HCT116 (cell line): ENCODE measurements at regions not wholly inside any gene's neighbourhood (a gene's known extent, or its start where the extent isn't known, plus 50 kb on each side); places are given as distances from the start of the nearest gene placed in this dataset.
A peak's percentile ranks its signal among the peaks of the same experiment; 100 is the strongest.

ENCODE experiments used
- ATAC-seq: fragments of 200-7000 bp; cut with Tn5 transposase; 2 replicates; pipeline ENCODE4 v1.9.1; 2020; ENCODE audit warnings: mild to moderate bottlenecking, moderate library complexity
- BruUV-seq: library from RNA; stranded (reverse); fragments of 400-500 nt; replicated peaks from 2 replicates; lab custom pipeline; 2021; lab: Mats Ljungman, UMichigan
- CTCF ChIA-PET: fragments of 300-600 bp; sonication (Branson Sonifier 250); formaldehyde crosslinking; loops from one replicate; lab custom pipeline; 2021; ENCODE audit warnings: antibody characterized with exemption; lab: Charles Lee
- POLR2A ChIA-PET: fragments of 300-600, 350-600 bp; sonication (Branson Sonifier 250); formaldehyde crosslinking; loops from one replicate; lab custom pipeline; 2021; ENCODE audit warnings: antibody characterized with exemption; lab: Charles Lee
- RAD21 ChIA-PET, 2 experiments: fragments of 300-600 bp; sonication (Branson Sonifier 250); formaldehyde crosslinking; loops; one replicate each; lab custom pipeline; 2023; ENCODE audit warnings: low total read pairs in 2 of 2; ENCODE audit not compliant: uncharacterized antibody in 2 of 2, unreplicated experiment in 2 of 2, low non-redundant PET in 1 of 2; lab: Charles Lee
- DNase-seq: peaks from one replicate; pipeline ENCODE4 v3.0.0-alpha.2; 2010; ENCODE audit warnings: low read depth, low spot score
- H2AFZ ChIP-seq: fragments of 200-600 bp; shearing (Covaris generic), sonication (generic); 2 replicates; pipeline ENCODE4 v1.6.1; 2017; ENCODE audit warnings: low read depth, mixed run types, mixed read lengths, antibody characterized with exemption, low read length; ENCODE audit not compliant: poor library complexity, severe bottlenecking
- H3K27ac ChIP-seq: 2 replicates; pipeline ENCODE4 v1.5.1; 2012; ENCODE audit warnings: low read depth, low read length
- H3K27me3 ChIP-seq: fragments of 200-600 bp; sonication (generic); 2 replicates; pipeline ENCODE4 v1.6.1; 2016; ENCODE audit warnings: mixed run types, low read length, mixed read lengths; ENCODE audit not compliant: insufficient read depth
- H3K36me3 ChIP-seq, 2 experiments: fragments of 200-500 bp in 1 of 2; fragments of 200-600 bp in 1 of 2; sonication (Bioruptor generic) in 1 of 2; sonication (generic) in 1 of 2; 2 replicates each; pipeline versions ENCODE4 v1.5.1 to v1.6.1; 2014 to 2016; ENCODE audit warnings: low read length in 2 of 2, inconsistent platforms in 1 of 2, mixed read lengths in 1 of 2, mixed run types in 1 of 2; ENCODE audit not compliant: insufficient read depth in 2 of 2, control insufficient read depth in 1 of 2
- H3K4me1 ChIP-seq, 2 experiments: fragments of 200-600 bp in 1 of 2; sonication (generic) in 1 of 2; 2 replicates each; pipeline versions ENCODE4 v1.5.1 to v1.6.1; 2012 to 2017; ENCODE audit warnings: low read length in 2 of 2, inconsistent platforms in 1 of 2, mild to moderate bottlenecking in 1 of 2, mixed read lengths in 1 of 2, mixed run types in 1 of 2, moderate library complexity in 1 of 2; ENCODE audit not compliant: insufficient read depth in 2 of 2, control insufficient read depth in 1 of 2
- H3K4me2 ChIP-seq: fragments of 200-600 bp; sonication (generic); 2 replicates; pipeline ENCODE4 v1.6.1; 2017; ENCODE audit warnings: mixed run types, low read length, mixed read lengths
- H3K4me3 ChIP-seq, 2 experiments: fragments of 200-600 bp in 1 of 2; sonication (generic) in 1 of 2; replicated peaks in 1 of 2; 2 replicates each; pipeline ENCODE4 v1.5.1; 2011 to 2016; ENCODE audit warnings: low read length in 2 of 2, control low read depth in 1 of 2, low read depth in 1 of 2, mild to moderate bottlenecking in 1 of 2, mixed read lengths in 1 of 2, mixed run types in 1 of 2
- H3K79me2 ChIP-seq: fragments of 200-600 bp; sonication (generic); 2 replicates; pipeline ENCODE4 v1.6.1; 2017; ENCODE audit warnings: mild to moderate bottlenecking, mixed run types, low read length, moderate library complexity, mixed read lengths; ENCODE audit not compliant: insufficient read depth
- H3K9ac ChIP-seq: fragments of 200-600 bp; sonication (generic); 2 replicates; pipeline ENCODE4 v1.6.1; 2016; ENCODE audit warnings: low read length, mixed read lengths
- H3K9me2 ChIP-seq: fragments of 200-600 bp; sonication (generic), shearing (Covaris generic); 2 replicates; pipeline ENCODE4 v1.6.1; 2017; ENCODE audit warnings: mixed run types, mild to moderate bottlenecking, moderate library complexity; ENCODE audit not compliant: insufficient read depth
- H3K9me3 ChIP-seq, 2 experiments: fragments of 200-500 bp in 1 of 2; fragments of 200-600 bp in 1 of 2; sonication (Bioruptor generic) in 1 of 2; sonication (generic) in 1 of 2; 2 replicates each; pipeline ENCODE4 v1.6.1; 2014 to 2017; ENCODE audit warnings: low read length in 2 of 2, mixed read lengths in 2 of 2, inconsistent platforms in 1 of 2, low read depth in 1 of 2, mild to moderate bottlenecking in 1 of 2, mixed run types in 1 of 2, moderate library complexity in 1 of 2; ENCODE audit not compliant: control insufficient read depth in 1 of 2, insufficient read depth in 1 of 2
- H4K20me1 ChIP-seq: fragments of 200-600 bp; sonication (generic), shearing (Covaris generic); 2 replicates; pipeline ENCODE4 v1.6.1; 2017; ENCODE audit warnings: mixed run types, mild to moderate bottlenecking, moderate library complexity; ENCODE audit not compliant: insufficient read depth
- ELF1 ChIP-seq: IDR thresholded peaks from 2 replicates; pipeline ENCODE4 v1.6.1; 2012; ENCODE audit warnings: low read depth, borderline replicate concordance
- EZH2 ChIP-seq: fragments of 200-600 bp; sonication (generic); IDR thresholded peaks from 2 replicates; pipeline ENCODE4 v1.6.1; 2017; ENCODE audit warnings: antibody characterized with exemption, mixed run types
- RAD21 ChIP-seq: IDR thresholded peaks from 2 replicates; pipeline ENCODE4 v1.6.1; 2012; ENCODE audit warnings: low read depth, mild to moderate bottlenecking
- TCF7L2 ChIP-seq: IDR thresholded peaks from 2 replicates; pipeline ENCODE4 v1.7.0; 2011; ENCODE audit warnings: borderline replicate concordance, inconsistent platforms; ENCODE audit not compliant: insufficient read depth, insufficient read length; ENCODE audit errors: extremely low read depth
- ZNF274 ChIP-seq: fragments of 200-500 bp; sonication (Bioruptor generic); IDR thresholded peaks from 2 replicates; pipeline ENCODE4 v1.6.1; 2014; ENCODE audit warnings: mild to moderate bottlenecking, low read depth, low read length, inconsistent platforms
- intact Hi-C: fragments of 100-400 bp; cut with micrococcal nuclease; formaldehyde crosslinking; loops from 2 replicates; pipeline ENCODE4 v1.10.0; 2022
- TF ChIP-seq, protein P1 (sequence below): IDR thresholded peaks from 2 replicates; pipeline ENCODE4 v1.6.1; 2012; ENCODE audit warnings: low read depth

DNA sequence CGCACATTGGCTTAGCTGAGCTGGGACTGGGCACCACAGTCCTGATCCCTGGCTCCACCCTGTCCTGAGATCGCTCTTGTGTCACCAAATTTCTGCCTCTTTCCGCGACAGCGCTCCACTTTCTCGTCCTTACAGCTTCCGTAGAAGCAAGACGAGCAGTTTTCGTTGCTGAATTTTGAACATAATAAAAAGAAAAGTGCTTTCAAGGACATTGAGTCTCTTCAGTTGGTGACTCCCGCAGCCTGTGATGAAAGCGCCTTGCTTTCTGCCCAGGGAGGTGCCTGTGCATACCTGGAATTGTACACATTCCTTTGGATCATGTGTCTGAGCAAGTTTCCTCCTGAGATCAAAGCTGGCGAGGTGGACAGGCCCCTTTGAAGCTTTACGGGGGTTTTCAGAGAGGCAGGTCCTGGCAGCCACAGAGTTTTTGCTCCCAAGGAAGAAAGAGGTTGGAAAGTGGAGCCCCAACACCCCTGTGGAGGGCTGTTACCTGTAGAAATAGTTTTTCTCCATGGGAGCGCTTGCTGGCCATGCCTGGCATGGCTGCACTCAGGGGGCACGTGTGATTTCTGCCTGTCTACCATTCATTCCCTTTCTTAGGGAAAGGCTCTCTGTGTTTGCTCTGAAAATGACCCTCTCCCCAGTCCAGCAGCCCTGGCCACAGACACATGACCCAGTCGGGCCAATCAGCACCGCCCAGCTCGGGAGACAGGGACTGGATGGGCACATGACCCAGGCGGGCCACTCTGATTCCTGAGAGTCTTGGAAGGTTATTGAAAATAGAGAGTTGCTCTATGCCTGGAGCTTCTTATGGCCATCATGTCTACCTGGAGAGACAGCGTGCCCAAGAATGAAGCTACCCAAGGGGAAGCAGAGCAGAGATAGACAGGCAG lies 115.6 kb upstream of the OTOS start:
- POLR2A ChIA-PET = no interaction called here
- H3K79me2 ChIP-seq = no peaks in the 10 kb centered on the region
- no TSS peak for BruUV-seq
- peak overlapping the region; percentile 60 for H2AFZ ChIP-seq
- H3K27ac ChIP-seq = peak overlapping the region; percentile 78
- H3K27me3 ChIP-seq = no peaks in the 10 kb centered on the region
- no peaks in the 10 kb centered on the region for H3K9me3 ChIP-seq
- intact Hi-C loops = no loop called here
- H3K9ac ChIP-seq = peak overlapping the region; percentile 62
- RAD21 ChIA-PET = interaction anchor here in 1 of 2 experiments (0.6 kb wide), 1 partner anchor 63 kb away, joined by 3 read pairs; no protein-coding TSS in a partner anchor
- ATAC-seq = peak; percentile 73
- CTCF ChIA-PET = interaction anchor here (1.0 to 1.2 kb wide), 2 partner anchors 13 to 64 kb away, joined by 3 to 4 read pairs; no protein-coding TSS in a partner anchor
- DNase-seq = no peak
- no peaks in the 10 kb centered on the region for H3K36me3 ChIP-seq
- peak overlapping the region; percentile 86 for H3K4me2 ChIP-seq
- H3K4me1 ChIP-seq = peaks cover 36 to 63% of the 10 kb centered on the region in 2 experiments
- TF ChIP-seq EZH2 = no peak
- no peak for TF ChIP-seq RAD21
- TF ChIP-seq TCF7L2 = peak; percentile 93
- TF ChIP-seq ELF1 = no peak
- TF ChIP-seq, protein P1, sequence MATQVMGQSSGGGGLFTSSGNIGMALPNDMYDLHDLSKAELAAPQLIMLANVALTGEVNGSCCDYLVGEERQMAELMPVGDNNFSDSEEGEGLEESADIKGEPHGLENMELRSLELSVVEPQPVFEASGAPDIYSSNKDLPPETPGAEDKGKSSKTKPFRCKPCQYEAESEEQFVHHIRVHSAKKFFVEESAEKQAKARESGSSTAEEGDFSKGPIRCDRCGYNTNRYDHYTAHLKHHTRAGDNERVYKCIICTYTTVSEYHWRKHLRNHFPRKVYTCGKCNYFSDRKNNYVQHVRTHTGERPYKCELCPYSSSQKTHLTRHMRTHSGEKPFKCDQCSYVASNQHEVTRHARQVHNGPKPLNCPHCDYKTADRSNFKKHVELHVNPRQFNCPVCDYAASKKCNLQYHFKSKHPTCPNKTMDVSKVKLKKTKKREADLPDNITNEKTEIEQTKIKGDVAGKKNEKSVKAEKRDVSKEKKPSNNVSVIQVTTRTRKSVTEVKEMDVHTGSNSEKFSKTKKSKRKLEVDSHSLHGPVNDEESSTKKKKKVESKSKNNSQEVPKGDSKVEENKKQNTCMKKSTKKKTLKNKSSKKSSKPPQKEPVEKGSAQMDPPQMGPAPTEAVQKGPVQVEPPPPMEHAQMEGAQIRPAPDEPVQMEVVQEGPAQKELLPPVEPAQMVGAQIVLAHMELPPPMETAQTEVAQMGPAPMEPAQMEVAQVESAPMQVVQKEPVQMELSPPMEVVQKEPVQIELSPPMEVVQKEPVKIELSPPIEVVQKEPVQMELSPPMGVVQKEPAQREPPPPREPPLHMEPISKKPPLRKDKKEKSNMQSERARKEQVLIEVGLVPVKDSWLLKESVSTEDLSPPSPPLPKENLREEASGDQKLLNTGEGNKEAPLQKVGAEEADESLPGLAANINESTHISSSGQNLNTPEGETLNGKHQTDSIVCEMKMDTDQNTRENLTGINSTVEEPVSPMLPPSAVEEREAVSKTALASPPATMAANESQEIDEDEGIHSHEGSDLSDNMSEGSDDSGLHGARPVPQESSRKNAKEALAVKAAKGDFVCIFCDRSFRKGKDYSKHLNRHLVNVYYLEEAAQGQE = no peak
- TF ChIP-seq ZNF274 = no peak
- no peaks in the 10 kb centered on the region for H4K20me1 ChIP-seq
- H3K9me2 ChIP-seq = no peaks in the 10 kb centered on the region
- peak overlapping the region; percentile 39 to 57 for H3K4me3 ChIP-seq
